ENCODE measurements at regions not wholly inside any gene's neighbourhood (a gene's known extent, or its start where the extent isn't known, plus 50 kb on each side); places are given as distances from the start of the nearest gene placed in this dataset.

DNA sequence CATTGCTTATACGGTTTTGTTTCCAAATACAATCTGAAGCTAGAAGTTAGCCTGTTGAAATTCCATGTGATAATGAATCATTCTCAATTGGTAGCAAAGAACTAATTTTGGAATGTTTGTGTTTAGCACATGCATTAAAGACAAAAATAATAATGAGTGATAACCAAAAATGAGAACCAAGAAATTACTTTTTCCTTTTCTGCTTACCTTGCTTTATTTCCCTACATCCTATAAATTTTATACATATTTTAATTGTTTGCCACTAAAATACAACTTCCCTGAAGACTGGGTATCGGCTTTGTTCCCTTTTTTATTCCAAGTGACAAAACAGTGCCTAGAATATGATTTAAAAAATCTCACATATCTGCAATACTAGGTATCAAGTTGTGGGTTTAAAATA, 203.8 kb upstream of the TACR3 start:
- TF ChIP-seq SRF (CRISPR knock-in tag; IDR thresholded peaks at IDR 0.05) (no peak), ZNF75A (CRISPR knock-in tag; IDR thresholded peaks at IDR 0.05) (no peak), ZNF140 (CRISPR knock-in tag; IDR thresholded peaks at IDR 0.05) (no peak)
